GM20000 (cell line): ENCODE measurements at regions not wholly inside any gene's neighbourhood (a gene's known extent, or its start where the extent isn't known, plus 50 kb on each side); places are given as distances from the start of the nearest gene placed in this dataset.

Source experiments
- DNase-seq: peaks from one replicate; pipeline ENCODE4 v3.0.0; 2012; ENCODE audit warnings: low spot score
- TF ChIP-seq, protein P1 (sequence below): IDR thresholded peaks from 2 replicates; pipeline ENCODE4 v1.5.1; 2012; ENCODE audit warnings: mild to moderate bottlenecking, control low read depth; ENCODE audit errors: extremely low read depth, missing control alignments

DNA sequence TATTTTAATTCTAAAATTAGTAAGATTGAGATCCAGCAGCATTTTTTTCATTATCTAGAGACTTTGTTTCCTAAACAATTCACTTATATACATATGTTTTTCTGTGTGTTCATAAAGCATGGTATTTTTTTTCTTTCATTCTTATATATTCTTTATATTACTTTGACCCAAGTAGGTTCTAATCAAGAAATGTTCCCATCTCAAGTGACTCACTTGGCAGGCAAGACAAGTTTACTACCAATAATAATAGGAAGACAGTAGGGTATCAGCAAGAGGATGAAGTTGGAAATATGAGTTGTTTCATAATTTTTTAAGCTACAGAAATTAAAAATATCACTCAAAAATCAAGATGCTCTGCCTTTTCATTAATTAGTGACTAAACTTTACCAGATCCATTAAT is 613.4 kb upstream of the ATP2B1 start:
- TF ChIP-seq, protein P1, sequence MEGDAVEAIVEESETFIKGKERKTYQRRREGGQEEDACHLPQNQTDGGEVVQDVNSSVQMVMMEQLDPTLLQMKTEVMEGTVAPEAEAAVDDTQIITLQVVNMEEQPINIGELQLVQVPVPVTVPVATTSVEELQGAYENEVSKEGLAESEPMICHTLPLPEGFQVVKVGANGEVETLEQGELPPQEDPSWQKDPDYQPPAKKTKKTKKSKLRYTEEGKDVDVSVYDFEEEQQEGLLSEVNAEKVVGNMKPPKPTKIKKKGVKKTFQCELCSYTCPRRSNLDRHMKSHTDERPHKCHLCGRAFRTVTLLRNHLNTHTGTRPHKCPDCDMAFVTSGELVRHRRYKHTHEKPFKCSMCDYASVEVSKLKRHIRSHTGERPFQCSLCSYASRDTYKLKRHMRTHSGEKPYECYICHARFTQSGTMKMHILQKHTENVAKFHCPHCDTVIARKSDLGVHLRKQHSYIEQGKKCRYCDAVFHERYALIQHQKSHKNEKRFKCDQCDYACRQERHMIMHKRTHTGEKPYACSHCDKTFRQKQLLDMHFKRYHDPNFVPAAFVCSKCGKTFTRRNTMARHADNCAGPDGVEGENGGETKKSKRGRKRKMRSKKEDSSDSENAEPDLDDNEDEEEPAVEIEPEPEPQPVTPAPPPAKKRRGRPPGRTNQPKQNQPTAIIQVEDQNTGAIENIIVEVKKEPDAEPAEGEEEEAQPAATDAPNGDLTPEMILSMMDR: no peak
- DNase-seq: no peak

DNA sequence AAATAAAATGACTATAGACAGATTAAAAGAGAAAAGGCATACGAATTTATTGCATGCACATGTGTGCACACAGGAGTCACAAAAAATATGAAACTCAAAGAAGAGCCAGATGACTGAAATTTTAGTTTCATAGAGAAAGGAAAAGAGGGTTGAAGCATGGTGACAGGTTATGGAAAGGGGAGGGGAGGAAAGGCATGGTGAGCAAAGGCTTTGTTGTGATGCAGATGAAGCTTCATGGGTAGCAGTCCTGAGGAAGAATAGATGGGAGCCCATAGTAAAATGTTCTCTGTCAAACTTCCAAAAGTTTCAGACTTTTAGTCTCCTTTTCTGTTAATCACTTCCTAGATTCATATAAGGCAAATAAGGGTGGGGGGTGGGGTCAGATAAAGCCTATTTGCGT is 612.7 kb upstream of the ATP2B1 start:
- TF ChIP-seq, protein P1: no peak
- DNase-seq: no peak

DNA sequence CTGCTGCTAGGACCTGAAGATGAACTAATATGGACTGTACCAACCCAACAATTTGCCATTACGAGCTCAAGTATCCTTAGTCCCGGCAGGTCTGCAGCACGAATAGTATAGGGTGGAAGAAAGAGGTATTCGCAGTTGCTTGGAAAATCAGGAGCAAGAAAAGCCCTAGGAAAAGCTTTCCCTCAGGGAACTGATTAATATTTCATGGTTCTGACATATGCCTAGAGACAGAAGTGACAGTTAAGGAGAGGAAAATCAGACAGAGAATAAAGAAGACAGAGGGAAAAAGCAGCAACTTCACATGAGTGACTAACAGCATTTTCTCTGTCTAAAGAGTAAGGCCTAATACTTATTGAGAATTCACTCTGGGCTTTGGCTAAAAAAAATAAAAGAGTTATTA is 602.9 kb upstream of the ATP2B1 start:
- TF ChIP-seq, protein P1: no peak
- no peak for DNase-seq

DNA sequence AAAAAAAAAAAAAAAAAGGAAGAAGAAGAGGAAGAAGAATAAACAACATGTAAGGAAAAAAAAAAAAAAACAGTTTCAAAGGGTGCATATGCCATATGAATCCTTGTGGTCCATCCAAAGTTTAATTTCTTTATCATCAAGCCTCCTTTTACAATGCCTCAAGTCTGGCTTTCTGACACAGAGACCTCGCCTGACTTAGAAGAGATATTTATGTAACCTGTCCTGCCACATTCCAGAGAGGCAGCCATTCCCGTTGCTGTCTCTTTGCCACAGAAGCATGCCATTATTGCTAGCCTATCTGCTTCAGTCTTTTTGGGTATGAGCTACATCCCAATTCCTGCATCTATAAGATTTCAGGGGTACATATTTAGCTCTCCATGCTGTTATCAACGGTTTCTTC is 596.7 kb upstream of the ATP2B1 start:
- TF ChIP-seq, protein P1: no peak
- DNase-seq: no peak

DNA sequence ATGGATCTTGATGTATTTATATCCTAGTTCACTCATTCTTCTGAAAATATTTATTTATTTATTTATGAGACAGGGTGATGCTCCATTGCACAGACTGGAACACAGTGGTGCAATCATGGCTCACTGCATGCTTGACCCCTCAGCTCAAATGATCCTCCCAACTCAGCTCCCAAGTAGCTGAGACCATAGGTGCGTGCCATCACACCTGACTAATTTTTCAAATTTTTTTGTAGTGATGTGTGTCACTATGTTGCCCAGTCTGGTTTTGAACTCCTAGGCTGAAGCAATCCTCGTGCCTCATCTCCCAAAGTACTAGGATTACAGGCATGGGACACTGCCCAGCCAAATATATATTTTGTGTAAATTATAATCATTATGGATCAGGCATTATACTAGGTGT is 595.6 kb upstream of the ATP2B1 start:
- TF ChIP-seq, protein P1: no peak
- DNase-seq: no peak

DNA sequence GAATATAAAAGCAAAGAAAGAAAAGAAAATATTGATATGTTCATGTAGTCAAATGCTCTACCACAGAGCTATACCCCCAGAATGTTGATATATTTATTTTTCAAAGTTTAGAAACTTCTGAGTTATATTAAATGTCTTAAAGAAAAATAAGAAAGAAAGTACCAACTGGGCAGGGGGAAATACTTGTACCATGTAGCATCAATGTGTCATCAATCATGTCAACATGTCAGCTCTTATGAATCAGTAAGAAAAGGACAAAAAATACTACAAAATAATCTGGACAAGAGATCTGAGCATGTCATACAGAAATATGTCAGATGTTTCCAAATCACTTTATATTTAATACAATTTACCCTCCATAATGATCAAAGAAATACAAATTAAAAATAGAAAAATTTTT is 595.1 kb upstream of the ATP2B1 start:
- TF ChIP-seq, protein P1: no peak
- no peak for DNase-seq

DNA sequence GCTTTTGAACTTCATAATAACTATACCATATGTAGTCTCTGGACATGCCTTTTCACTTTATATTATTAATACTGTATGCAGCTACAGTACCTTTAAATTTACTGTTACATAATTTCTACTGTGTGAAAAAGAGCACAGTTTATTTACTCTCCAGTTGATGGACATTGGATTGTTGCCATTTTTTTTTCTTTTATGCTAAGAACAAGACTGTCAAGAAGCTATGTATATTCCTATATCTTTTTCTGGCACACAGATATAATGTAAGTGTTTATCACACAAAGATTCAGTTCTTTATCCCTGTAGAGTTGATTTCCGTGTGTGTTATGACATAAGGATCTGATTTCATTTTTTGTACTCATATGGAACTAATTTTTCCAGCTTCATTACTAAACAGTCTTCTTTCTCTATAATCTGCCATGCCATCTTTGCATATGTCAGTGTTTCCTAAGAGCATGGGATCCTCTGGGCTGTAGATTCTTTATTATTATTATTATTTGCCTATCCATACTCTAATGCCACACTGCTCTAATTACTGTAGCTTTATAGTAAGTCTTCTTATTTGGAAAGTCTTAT is 593.0 kb upstream of the ATP2B1 start:
- no peak for DNase-seq
- TF ChIP-seq, protein P1: no peak
